A673 (cell line): ENCODE measurements at regions not wholly inside any gene's neighbourhood (a gene's known extent, or its start where the extent isn't known, plus 50 kb on each side); places are given as distances from the start of the nearest gene placed in this dataset.

Experiments
- BruUV-seq: library from RNA; stranded (reverse); fragments of 400-500 nt; replicated peaks from 2 replicates; lab custom pipeline; 2021; lab: Mats Ljungman, UMichigan
- CTCF ChIA-PET: fragments of 300-600 bp; sonication (Branson Sonifier 250); formaldehyde crosslinking; loops from one replicate; lab custom pipeline; 2022; ENCODE audit warnings: antibody characterized with exemption; lab: Charles Lee
- POLR2A ChIA-PET: fragments of 300-600 bp; sonication (Branson Sonifier 250); formaldehyde crosslinking; loops from one replicate; lab custom pipeline; 2022; ENCODE audit warnings: antibody characterized with exemption; ENCODE audit not compliant: low non-redundant PET; lab: Charles Lee
- DNase-seq: peaks from one replicate; pipeline ENCODE4 v3.0.0-alpha.2; 2015; ENCODE audit warnings: low spot score
- H3K27ac ChIP-seq: fragments of 200-600 bp; sonication (generic); 2 replicates; pipeline ENCODE4 v1.5.1; 2016; ENCODE audit warnings: mixed run types, low read depth, mild to moderate bottlenecking, mixed read lengths, antibody characterized with exemption, low read length; ENCODE audit not compliant: poor library complexity, severe bottlenecking
- H3K27me3 ChIP-seq: fragments of 200-600 bp; sonication (generic); replicated peaks from 2 replicates; pipeline ENCODE4 v1.6.1; 2017; ENCODE audit warnings: mixed run types, low read depth, mild to moderate bottlenecking, mixed read lengths, antibody characterized with exemption, low read length; ENCODE audit not compliant: insufficient read depth, poor library complexity
- H3K36me3 ChIP-seq: fragments of 200-600 bp; sonication (generic); 2 replicates; pipeline ENCODE4 v1.6.1; 2016; ENCODE audit warnings: mixed run types, mild to moderate bottlenecking, mixed read lengths, antibody characterized with exemption, low read length; ENCODE audit not compliant: insufficient read depth, poor library complexity, severe bottlenecking
- H3K4me1 ChIP-seq: fragments of 200-600 bp; sonication (generic); 2 replicates; pipeline ENCODE4 v1.6.1; 2017; ENCODE audit warnings: mixed run types, mild to moderate bottlenecking, mixed read lengths, antibody characterized with exemption, low read length; ENCODE audit not compliant: insufficient read depth, poor library complexity, severe bottlenecking
- H3K4me3 ChIP-seq: fragments of 200-600 bp; sonication (generic); 2 replicates; pipeline ENCODE4 v1.5.1; 2016; ENCODE audit warnings: low read depth, mixed run types, mild to moderate bottlenecking, mixed read lengths, low read length; ENCODE audit not compliant: poor library complexity, severe bottlenecking
- H3K9me3 ChIP-seq: fragments of 200-600 bp; sonication (generic); 2 replicates; pipeline ENCODE4 v1.6.1; 2016; ENCODE audit warnings: mixed run types, low read depth, mild to moderate bottlenecking, mixed read lengths, antibody characterized with exemption, low read length; ENCODE audit not compliant: poor library complexity, severe bottlenecking
- CTCF ChIP-seq: fragments of 300-800, 200-600 bp; sonication (generic); conservative IDR thresholded peaks from 2 replicates; pipeline ENCODE4 v1.5.1; 2017; ENCODE audit warnings: low read depth, mild to moderate bottlenecking, antibody characterized with exemption, low read length, moderate library complexity, mixed read lengths
- EZH2 ChIP-seq: fragments of 200-600 bp; sonication (generic); IDR thresholded peaks from 2 replicates; pipeline ENCODE4 v1.6.1; 2017; ENCODE audit warnings: borderline replicate concordance, low read depth, mild to moderate bottlenecking, mixed read lengths, antibody characterized with exemption, low read length; ENCODE audit not compliant: poor library complexity, severe bottlenecking
- intact Hi-C: fragments of 100-400 bp; cut with micrococcal nuclease; formaldehyde crosslinking; loops from one replicate; pipeline ENCODE4 v1.10.0; 2022; ENCODE audit not compliant: unreplicated experiment

DNA sequence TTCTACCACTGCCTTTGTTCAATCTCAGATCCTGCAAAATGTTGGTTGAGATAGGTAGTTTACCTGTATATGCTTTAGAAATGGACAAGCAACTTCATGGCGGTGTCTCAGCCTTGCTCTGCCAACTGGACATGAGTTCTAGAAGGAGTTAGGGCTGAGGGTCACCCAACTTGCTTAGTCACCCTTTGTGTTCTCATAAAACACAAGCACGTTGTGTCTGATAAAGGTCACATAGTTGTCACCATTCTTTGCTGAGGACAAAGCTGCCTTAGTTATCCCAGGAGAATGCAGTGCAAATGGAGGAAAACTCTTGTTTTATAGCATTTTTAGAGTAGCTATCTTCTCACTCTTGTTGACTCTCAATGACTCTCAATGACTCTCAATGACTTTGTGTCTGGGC is 218.4 kb upstream of the TMTC4 start:
- Histone ChIP-seq H3K4me1 (no peaks in the 10 kb centered on the region), H3K36me3 (no peaks in the 10 kb centered on the region), H3K27ac (no peak overlapping the region), H3K27me3 (no peaks in the 10 kb centered on the region), H3K4me3 (no peak overlapping the region), H3K9me3 (no peaks in the 10 kb centered on the region)
- intact Hi-C loops = no loop called here
- POLR2A ChIA-PET = no interaction called here
- no TSS peak for BruUV-seq
- CTCF ChIA-PET = no interaction called here
- no peak for TF ChIP-seq CTCF
- TF ChIP-seq EZH2 = no peak
- no peak for DNase-seq

- POLR2A ChIA-PET = no interaction called here
These were observed 216.1 kb upstream of the TMTC4 start for GRCh38 chr13:100890645-100891044.

DNA sequence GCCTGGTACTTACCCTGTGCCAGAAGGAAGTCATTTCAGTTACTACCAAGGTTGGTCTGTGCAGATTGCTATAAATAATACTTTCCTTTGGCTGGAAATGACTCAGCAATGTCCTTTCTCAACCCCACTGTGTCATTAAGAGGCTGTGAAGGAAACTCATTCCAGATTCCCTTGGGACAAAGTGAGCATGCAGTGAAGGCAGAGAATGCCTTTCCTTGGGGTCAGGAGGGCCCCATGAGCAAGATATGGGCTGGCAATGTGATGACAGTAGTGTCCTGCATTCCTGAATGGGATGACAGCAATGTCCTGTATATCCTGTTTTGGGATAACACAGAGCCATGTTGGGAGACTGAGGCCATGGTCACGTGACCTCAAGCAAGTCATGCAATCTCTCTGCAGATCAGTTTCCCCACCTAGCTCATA is 213.1 kb upstream of the TMTC4 start:
- H3K27me3 ChIP-seq = no peaks in the 10 kb centered on the region
- H3K4me1 ChIP-seq = no peaks in the 10 kb centered on the region
- no TSS peak for BruUV-seq
- DNase-seq = peak; percentile 66
- TF ChIP-seq EZH2 (no peak), CTCF (no peak)
- no peaks in the 10 kb centered on the region for H3K9me3 ChIP-seq
- H3K27ac ChIP-seq = no peak overlapping the region
- intact Hi-C loops = no loop called here
- no peak overlapping the region for H3K4me3 ChIP-seq
- POLR2A ChIA-PET = no interaction called here
- CTCF ChIA-PET = no interaction called here
- no peaks in the 10 kb centered on the region for H3K36me3 ChIP-seq

More at GRCh38 chr13:100890645-100891044, 216.1 kb upstream of the TMTC4 start:
- Histone ChIP-seq H3K9me3 (no peaks in the 10 kb centered on the region), H3K4me3 (no peak overlapping the region), H3K36me3 (no peaks in the 10 kb centered on the region), H3K27ac (no peak overlapping the region), H3K4me1 (no peaks in the 10 kb centered on the region), H3K27me3 (no peaks in the 10 kb centered on the region)
- DNase-seq = no peak
- BruUV-seq = no TSS peak
- intact Hi-C loops = no loop called here
- TF ChIP-seq CTCF (no peak), EZH2 (no peak)
- CTCF ChIA-PET = no interaction called here
